ENCODE measurements at regions not wholly inside any gene's neighbourhood (a gene's known extent, or its start where the extent isn't known, plus 50 kb on each side); places are given as distances from the start of the nearest gene placed in this dataset.

DNA sequence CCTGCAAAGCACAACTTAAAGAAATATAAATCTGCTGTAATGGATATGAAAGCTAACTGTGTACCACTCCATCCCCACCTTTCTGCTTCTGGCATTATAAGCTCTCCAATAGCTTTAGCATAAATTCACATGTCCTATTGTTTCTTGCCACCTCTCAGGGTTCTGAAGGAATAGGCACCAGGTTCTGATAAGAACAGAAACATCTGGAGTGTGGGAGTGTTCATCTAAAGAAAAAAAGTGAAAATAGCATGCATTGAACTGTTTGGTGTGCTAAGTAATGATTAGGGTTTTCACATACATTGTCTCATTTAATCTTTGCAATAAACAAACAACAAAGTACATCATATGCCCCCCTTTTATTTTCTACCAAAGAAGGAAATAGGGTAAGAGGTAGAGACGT, 72.3 kb downstream of the FAM76B start:
- no CpG with 5 or more reads among the region's 1 CpG for WGBS
- Histone ChIP-seq H3K36me3 (ENCODE audit: insufficient read depth, low read length) (no peaks in the 10 kb centered on the region), H3K4me3 (ENCODE audit: low read length) (no peak overlapping the region), H3K9ac (ENCODE audit: low read depth, low read length) (no peak overlapping the region), H3K27ac (ENCODE audit: low read depth, low read length) (no peak overlapping the region), H3K27me3 (ENCODE audit: insufficient read depth, low read length) (no peaks in the 10 kb centered on the region), H3K9me3 (ENCODE audit: insufficient read depth, low read depth, low read length) (no peaks in the 10 kb centered on the region), H3K4me1 (ENCODE audit: insufficient read depth, low read length) (no peaks in the 10 kb centered on the region)

DNA sequence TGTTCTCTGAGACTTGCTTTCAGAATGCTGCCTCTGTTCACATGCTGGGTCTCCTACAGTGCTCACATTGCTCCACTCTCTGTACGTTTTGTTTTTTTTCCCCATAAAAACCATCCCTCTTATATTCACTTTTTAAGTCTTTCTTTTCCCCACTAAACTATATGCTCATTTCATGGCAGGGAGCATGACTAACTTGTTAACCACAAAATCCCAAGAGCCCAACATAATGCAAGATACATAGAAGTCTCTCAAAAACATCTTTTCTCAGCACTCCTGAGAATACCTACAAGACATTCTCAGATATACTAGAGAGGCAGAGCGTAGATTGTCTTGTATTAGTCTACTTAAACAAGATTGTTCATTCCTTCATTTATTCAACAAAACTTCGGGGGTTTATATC, 73.3 kb downstream of the FAM76B start:
- Histone ChIP-seq H3K36me3 (ENCODE audit: insufficient read depth, low read length) (no peaks in the 10 kb centered on the region), H3K4me3 (ENCODE audit: low read length) (no peak overlapping the region), H3K9me3 (ENCODE audit: insufficient read depth, low read depth, low read length) (no peaks in the 10 kb centered on the region), H3K4me1 (ENCODE audit: insufficient read depth, low read length) (no peaks in the 10 kb centered on the region), H3K27ac (ENCODE audit: low read depth, low read length) (no peak overlapping the region), H3K27me3 (ENCODE audit: insufficient read depth, low read length) (no peaks in the 10 kb centered on the region), H3K9ac (ENCODE audit: low read depth, low read length) (no peak overlapping the region)
- WGBS: 94% methylated on average over 3 of the region's 3 CpGs

DNA sequence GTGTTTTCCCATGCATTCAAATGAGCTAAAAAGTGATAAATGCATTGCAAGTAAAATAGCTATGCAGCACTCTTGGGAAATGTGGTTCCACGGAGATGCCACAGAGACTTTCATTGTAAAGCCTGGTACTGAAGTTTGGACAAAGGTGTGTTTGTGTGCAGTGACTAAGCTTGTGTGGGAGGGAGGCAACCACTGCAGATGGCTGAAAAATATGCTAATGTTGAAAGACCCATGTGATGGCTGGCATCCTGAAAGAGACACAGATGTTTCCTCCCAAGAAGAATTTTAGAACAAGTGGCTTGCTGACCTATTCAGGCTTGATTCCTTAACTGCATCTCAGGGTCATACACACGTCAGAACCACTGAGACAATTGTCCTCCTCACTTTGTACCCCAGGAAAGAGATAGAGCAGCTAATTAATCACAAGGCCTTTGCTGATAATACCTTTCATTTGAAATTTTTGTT, 73.8 kb downstream of the FAM76B start:
- Histone ChIP-seq H3K4me1 (ENCODE audit: insufficient read depth, low read length) (no peaks in the 10 kb centered on the region), H3K27ac (ENCODE audit: low read depth, low read length) (no peak overlapping the region), H3K36me3 (ENCODE audit: insufficient read depth, low read length) (no peaks in the 10 kb centered on the region), H3K9ac (ENCODE audit: low read depth, low read length) (no peak overlapping the region), H3K9me3 (ENCODE audit: insufficient read depth, low read depth, low read length) (no peaks in the 10 kb centered on the region), H3K27me3 (ENCODE audit: insufficient read depth, low read length) (no peaks in the 10 kb centered on the region), H3K4me3 (ENCODE audit: low read length) (no peak overlapping the region)
- WGBS: 76% methylated on average over 2 of the region's 2 CpGs

DNA sequence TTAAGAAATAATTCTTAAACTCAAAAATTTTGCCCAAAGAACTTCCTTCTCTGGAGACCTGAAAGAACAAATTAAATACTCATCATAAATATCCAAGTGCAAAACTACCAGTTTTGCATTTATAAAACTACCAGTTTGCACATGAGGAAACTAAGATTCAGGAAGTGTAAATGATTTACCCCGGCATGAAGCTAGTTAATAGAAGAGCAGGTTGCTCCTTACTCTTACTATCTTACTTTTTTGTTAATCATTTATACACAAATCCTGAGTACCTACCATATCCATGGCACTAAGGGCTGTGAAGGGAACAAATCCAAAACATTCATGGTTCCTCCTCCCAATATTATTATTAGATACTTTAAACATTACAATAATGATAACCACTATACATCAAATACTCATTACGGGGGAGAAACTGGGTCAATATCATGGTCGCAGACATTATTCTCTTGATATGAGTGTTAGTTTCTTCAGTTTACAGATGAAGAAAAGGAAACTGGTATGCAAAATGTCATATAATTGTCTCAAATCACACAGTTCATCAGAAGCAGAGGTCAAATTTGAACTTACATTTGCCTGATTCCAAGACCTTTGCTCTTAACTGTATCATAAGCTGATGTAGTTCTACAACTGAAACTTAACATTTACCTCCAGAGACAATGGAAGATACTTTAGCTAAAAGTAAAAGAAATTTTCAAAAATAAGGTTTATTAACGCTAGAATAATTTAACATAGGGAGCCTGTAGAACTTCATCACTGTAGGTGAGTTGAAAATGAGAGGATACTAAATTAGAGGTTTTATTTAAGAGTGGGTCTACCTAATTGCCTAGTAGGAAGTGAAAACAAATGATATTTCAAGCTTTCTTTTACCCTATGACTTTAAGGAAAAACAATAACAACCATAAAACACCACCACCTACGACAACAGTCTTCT, 74.5 kb downstream of the FAM76B start:
- Histone ChIP-seq H3K4me1 (ENCODE audit: insufficient read depth, low read length) (no peaks in the 10 kb centered on the region), H3K4me3 (ENCODE audit: low read length) (no peak overlapping the region), H3K27me3 (ENCODE audit: insufficient read depth, low read length) (no peaks in the 10 kb centered on the region), H3K9me3 (ENCODE audit: insufficient read depth, low read depth, low read length) (no peaks in the 10 kb centered on the region), H3K36me3 (ENCODE audit: insufficient read depth, low read length) (no peaks in the 10 kb centered on the region), H3K9ac (ENCODE audit: low read depth, low read length) (no peak overlapping the region), H3K27ac (ENCODE audit: low read depth, low read length) (no peak overlapping the region)
- 91% methylated on average over 5 of the region's 5 CpGs for WGBS

DNA sequence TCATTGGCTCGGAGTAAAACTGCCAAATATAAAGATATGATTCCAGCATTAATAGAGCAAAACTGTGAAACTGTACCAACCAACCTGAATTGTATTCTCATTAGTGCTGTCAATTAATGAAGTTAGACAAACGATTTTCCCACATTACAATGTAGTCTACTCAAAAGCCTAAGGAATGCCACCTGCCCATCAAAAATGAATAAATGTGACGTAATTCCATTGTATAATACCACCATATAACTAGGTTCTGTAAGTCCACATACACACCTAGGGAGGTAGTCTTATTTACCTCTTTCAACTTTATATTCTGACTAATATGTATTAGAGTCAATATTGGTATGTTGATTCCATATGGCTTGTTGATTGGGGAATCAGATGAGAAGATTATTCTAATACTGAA, 76.2 kb downstream of the FAM76B start:
- H3K27ac ChIP-seq (ENCODE audit: low read depth, low read length): no peak overlapping the region
- H3K36me3 ChIP-seq (ENCODE audit: insufficient read depth, low read length): no peaks in the 10 kb centered on the region
- WGBS: 96% methylated on average over 3 of the region's 3 CpGs
- H3K27me3 ChIP-seq (ENCODE audit: insufficient read depth, low read length): no peaks in the 10 kb centered on the region
- H3K9ac ChIP-seq (ENCODE audit: low read depth, low read length): no peak overlapping the region
- H3K9me3 ChIP-seq (ENCODE audit: insufficient read depth, low read depth, low read length): no peaks in the 10 kb centered on the region
- H3K4me1 ChIP-seq (ENCODE audit: insufficient read depth, low read length): no peaks in the 10 kb centered on the region
- H3K4me3 ChIP-seq (ENCODE audit: low read length): no peak overlapping the region

DNA sequence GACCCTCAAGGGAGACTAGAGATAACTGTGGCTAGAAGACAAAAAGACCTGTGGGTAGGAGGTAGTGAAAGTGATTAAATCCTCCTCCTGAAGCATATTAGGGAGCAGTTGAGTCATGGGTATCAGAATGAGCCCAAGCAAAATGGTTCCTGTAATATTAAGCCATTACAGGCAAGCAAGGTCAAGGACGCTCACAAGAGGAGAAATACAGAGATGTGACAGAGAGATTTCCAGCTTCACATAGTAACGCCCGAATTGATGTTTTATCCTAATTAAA, 77.7 kb downstream of the FAM76B start:
- Histone ChIP-seq H3K4me1 (ENCODE audit: insufficient read depth, low read length) (no peaks in the 10 kb centered on the region), H3K27me3 (ENCODE audit: insufficient read depth, low read length) (no peaks in the 10 kb centered on the region), H3K9me3 (ENCODE audit: insufficient read depth, low read depth, low read length) (no peaks in the 10 kb centered on the region), H3K9ac (ENCODE audit: low read depth, low read length) (no peak overlapping the region), H3K4me3 (ENCODE audit: low read length) (no peak overlapping the region), H3K27ac (ENCODE audit: low read depth, low read length) (no peak overlapping the region), H3K36me3 (ENCODE audit: insufficient read depth, low read length) (no peaks in the 10 kb centered on the region)
- 89% methylated on average over 3 of the region's 3 CpGs for WGBS

DNA sequence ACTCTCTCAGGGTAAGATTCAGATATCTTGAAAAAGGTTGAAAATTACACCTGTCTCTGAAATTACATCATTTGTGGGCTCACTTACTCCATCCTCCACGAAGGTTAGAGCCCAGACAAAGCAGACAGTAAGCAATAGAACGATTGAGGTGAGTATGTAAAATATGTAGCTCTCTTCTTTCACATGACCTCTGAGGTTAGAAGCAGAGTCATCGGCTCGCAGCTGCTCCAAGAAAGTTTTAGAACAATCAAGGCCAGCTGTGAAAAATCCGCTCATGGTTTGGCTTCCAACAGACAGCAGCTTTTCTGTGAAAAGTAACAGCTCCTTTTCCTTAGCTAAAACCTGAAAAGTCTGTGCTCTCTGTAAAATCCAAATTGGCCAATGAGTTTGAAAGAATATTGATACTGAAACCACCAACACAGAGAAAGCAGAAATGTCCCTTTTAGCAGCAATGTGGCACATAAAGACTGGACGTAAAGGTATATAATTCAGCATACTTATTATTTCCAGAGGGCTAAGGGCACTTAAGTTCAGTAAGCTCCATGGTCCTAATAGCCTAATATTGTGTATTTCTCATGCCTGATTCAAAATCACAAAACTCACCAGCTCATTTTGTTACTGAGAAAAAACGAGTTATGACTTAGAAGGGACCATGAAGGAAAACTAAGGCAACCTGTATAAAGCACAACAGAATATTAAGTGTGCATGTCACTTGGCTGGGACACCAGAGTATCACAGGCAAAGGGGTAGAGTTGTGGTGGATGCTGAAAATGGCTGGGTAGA, 78.2 kb downstream of the FAM76B start:
- no peak overlapping the region for H3K9ac ChIP-seq (ENCODE audit: low read depth, low read length)
- WGBS: 86% methylated on average over 6 of the region's 7 CpGs
- H3K27ac ChIP-seq (ENCODE audit: low read depth, low read length): no peak overlapping the region
- H3K4me1 ChIP-seq (ENCODE audit: insufficient read depth, low read length): no peaks in the 10 kb centered on the region
- H3K4me3 ChIP-seq (ENCODE audit: low read length): no peak overlapping the region
- H3K36me3 ChIP-seq (ENCODE audit: insufficient read depth, low read length): no peaks in the 10 kb centered on the region
- no peaks in the 10 kb centered on the region for H3K27me3 ChIP-seq (ENCODE audit: insufficient read depth, low read length)
- H3K9me3 ChIP-seq (ENCODE audit: insufficient read depth, low read depth, low read length): no peaks in the 10 kb centered on the region

DNA sequence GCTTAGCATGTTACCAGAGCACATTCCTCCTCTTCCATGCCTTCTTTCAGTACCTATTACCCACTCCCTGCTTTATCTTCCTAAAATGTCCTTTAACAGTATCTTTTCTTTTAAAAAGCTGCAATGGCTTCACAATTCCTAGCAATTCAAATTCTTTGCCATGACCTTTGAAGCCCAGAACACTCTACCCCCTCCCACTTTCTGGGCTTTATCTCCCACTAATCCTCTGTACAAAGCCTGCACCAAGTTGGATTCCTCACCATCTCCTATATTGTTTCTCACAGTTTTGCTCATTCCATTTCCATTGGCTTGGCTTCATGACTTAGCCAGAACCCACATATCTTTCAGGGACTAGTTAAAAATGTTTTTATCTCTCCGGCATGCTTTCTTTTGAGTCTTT, 80.9 kb downstream of the FAM76B start:
- Histone ChIP-seq H3K36me3 (ENCODE audit: insufficient read depth, low read length) (no peaks in the 10 kb centered on the region), H3K9me3 (ENCODE audit: insufficient read depth, low read depth, low read length) (no peaks in the 10 kb centered on the region), H3K4me3 (ENCODE audit: low read length) (no peak overlapping the region), H3K27ac (ENCODE audit: low read depth, low read length) (no peak overlapping the region), H3K27me3 (ENCODE audit: insufficient read depth, low read length) (no peaks in the 10 kb centered on the region), H3K9ac (ENCODE audit: low read depth, low read length) (no peak overlapping the region), H3K4me1 (ENCODE audit: insufficient read depth, low read length) (no peaks in the 10 kb centered on the region)
- WGBS: 93% methylated on average over 1 of the region's 1 CpG

DNA sequence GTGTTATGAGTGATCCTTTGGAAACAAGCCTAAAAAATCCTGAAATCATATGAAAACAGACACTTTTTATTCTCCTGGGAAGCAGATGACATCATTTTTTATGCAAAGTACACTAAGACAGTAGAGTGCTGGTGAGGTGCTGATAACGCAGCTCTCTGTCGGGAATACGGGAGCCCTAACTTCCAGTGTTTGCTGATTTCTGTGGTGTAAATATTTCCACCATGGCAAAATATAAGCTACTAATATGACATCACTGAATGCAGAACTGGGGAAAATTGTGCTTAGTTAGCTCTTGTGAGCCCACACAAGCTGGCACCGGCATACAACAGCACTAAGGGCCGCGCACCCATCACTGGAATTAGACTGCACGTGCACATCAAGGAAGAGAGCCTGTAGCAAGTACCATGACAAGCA, 82.6 kb downstream of the FAM76B start:
- Histone ChIP-seq H3K36me3 (ENCODE audit: insufficient read depth, low read length) (no peaks in the 10 kb centered on the region), H3K9ac (ENCODE audit: low read depth, low read length) (no peak overlapping the region), H3K9me3 (ENCODE audit: insufficient read depth, low read depth, low read length) (no peaks in the 10 kb centered on the region), H3K4me3 (ENCODE audit: low read length) (no peak overlapping the region), H3K27me3 (ENCODE audit: insufficient read depth, low read length) (no peaks in the 10 kb centered on the region), H3K4me1 (ENCODE audit: insufficient read depth, low read length) (no peaks in the 10 kb centered on the region; the same call in 1 of the 2 replicates), H3K27ac (ENCODE audit: low read depth, low read length) (no peak overlapping the region)
- 86% methylated on average over 4 of the region's 7 CpGs for WGBS

DNA sequence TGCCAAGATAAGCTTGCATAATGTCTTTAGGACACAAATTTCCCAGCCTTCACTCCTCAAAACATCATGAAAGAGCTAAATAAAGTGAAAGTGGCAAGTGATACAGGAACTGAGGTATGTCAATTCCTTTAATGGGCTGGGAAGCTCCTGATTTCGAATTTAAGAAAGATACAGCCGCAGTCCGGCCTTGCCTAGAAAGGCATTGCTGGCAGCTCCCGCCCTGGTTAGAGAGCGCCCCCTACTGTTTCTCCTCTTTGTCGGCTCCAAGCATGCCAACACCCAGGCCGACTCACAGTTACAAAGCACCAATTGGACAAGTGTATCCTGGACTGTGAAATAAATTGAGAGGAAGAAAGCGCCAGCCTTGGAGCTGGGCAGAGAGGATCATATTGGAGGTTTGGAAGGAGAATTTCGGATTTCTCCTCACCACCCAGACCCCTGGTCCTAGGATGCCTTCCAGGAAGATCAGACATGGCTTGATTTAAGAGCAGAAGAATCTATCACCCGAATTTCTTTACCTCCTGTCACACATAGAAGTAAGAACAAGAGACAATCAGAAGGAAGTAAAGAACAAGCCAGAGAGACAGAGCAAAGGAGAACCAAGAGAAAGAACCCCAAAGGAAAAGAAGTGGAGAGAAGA, 84.0 kb downstream of the FAM76B start:
- no peak overlapping the region for H3K4me3 ChIP-seq (ENCODE audit: low read length)
- H3K27ac ChIP-seq (ENCODE audit: low read depth, low read length): no peak overlapping the region
- WGBS: 16% methylated on average over 7 of the region's 10 CpGs
- H3K27me3 ChIP-seq (ENCODE audit: insufficient read depth, low read length): no peaks in the 10 kb centered on the region
- no peak overlapping the region for H3K9ac ChIP-seq (ENCODE audit: low read depth, low read length)
- no peaks in the 10 kb centered on the region for H3K9me3 ChIP-seq (ENCODE audit: insufficient read depth, low read depth, low read length)
- H3K4me1 ChIP-seq (ENCODE audit: insufficient read depth, low read length): no peaks in the 10 kb centered on the region; the same call in 1 of the 2 replicates
- no peaks in the 10 kb centered on the region for H3K36me3 ChIP-seq (ENCODE audit: insufficient read depth, low read length)

DNA sequence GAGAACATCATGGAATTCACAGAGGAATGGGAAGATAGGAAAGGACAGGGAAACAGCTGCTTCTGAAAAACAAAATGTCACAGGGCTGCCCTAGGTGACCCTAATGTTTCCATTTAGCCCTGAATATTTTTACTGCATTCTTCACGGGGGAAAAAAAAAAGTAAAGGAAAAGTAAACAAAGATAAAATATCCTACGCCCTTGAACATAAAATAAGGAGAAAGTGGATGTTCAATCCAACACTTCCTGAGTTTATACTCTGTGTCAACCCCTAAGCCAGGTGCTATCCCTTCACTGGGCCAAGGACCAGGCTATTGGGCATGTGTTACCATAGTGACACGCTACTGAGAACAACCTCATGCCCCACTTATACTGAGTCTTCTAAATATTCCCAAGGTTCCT, 84.7 kb downstream of the FAM76B start:
- no peak overlapping the region for H3K4me3 ChIP-seq (ENCODE audit: low read length)
- no peaks in the 10 kb centered on the region for H3K27me3 ChIP-seq (ENCODE audit: insufficient read depth, low read length)
- H3K9me3 ChIP-seq (ENCODE audit: insufficient read depth, low read depth, low read length): no peaks in the 10 kb centered on the region
- H3K4me1 ChIP-seq (ENCODE audit: insufficient read depth, low read length): no peaks in the 10 kb centered on the region; the same call in 1 of the 2 replicates
- H3K36me3 ChIP-seq (ENCODE audit: insufficient read depth, low read length): no peaks in the 10 kb centered on the region
- WGBS: 90% methylated on average over 3 of the region's 3 CpGs
- H3K9ac ChIP-seq (ENCODE audit: low read depth, low read length): no peak overlapping the region
- H3K27ac ChIP-seq (ENCODE audit: low read depth, low read length): no peak overlapping the region

Data from HUES64 (cell line).